ENCODE measurements at regions not wholly inside any gene's neighbourhood (a gene's known extent, or its start where the extent isn't known, plus 50 kb on each side); places are given as distances from the start of the nearest gene placed in this dataset.

DNA sequence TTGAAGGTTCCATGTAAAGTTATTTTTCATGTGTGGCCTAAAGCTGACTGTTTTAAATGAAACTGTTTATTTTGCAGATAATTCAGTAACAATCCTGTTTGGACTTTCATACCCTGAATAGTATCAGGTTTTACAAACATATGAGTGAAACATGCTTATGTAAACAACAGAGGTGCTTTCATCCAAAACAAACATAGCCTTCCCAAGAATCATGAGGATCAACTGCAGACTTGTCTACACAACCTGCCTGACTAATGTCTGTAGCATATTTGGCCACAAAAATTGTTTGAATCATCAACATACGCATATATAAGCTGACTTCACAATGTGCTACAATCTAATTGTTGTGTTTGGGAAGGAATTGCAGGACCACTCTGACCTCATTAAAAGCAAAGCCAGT lies 190.4 kb downstream of the DIPK2A start:
- no peak overlapping the region for H3K4me3 Mint-ChIP-seq
- H3K27ac ChIP-seq (ENCODE audit: insufficient read length, low read depth, low read length): no peak overlapping the region

More for the DNA sequence above, 190.4 kb downstream of the DIPK2A start:
- no peak overlapping the region for H3K27ac Mint-ChIP-seq
- no peak overlapping the region for H2AFZ ChIP-seq (ENCODE audit: low read length)
- H4K20me1 ChIP-seq (ENCODE audit: control insufficient read depth, insufficient read depth, insufficient read length): no peaks in the 10 kb centered on the region
- no peaks in the 10 kb centered on the region for H3K23me2 ChIP-seq (ENCODE audit: insufficient read length, low read depth, low read length, poor library complexity, severe bottlenecking)
- no peak overlapping the region for H2BK15ac ChIP-seq (ENCODE audit: low read depth, low read length)
- H4K8ac ChIP-seq (replicated peaks; ENCODE audit: insufficient read length, low read depth, low read length): no peak overlapping the region
- H3K14ac ChIP-seq (ENCODE audit: insufficient read depth, low read length): no peak overlapping the region
- H3K4me1 ChIP-seq (ENCODE audit: insufficient read depth, low read length): no peaks in the 10 kb centered on the region
- H3K27me3 Mint-ChIP-seq (ENCODE audit: low read depth): no peaks in the 10 kb centered on the region; the same call in 1 of the 2 replicates
- no peak overlapping the region for H3K56ac ChIP-seq (ENCODE audit: insufficient read length, low read depth, low read length)
- no peak overlapping the region for H3K4ac ChIP-seq (ENCODE audit: low read depth, low read length)
- no peaks in the 10 kb centered on the region for H3K79me2 ChIP-seq (ENCODE audit: insufficient read depth, low read length)
- H3K23ac ChIP-seq (ENCODE audit: insufficient read length, low read depth, low read length): no peak overlapping the region
- H3K9me3 ChIP-seq (ENCODE audit: control insufficient read depth, low read depth, low read length): no peaks in the 10 kb centered on the region
- TF ChIP-seq, protein P1, sequence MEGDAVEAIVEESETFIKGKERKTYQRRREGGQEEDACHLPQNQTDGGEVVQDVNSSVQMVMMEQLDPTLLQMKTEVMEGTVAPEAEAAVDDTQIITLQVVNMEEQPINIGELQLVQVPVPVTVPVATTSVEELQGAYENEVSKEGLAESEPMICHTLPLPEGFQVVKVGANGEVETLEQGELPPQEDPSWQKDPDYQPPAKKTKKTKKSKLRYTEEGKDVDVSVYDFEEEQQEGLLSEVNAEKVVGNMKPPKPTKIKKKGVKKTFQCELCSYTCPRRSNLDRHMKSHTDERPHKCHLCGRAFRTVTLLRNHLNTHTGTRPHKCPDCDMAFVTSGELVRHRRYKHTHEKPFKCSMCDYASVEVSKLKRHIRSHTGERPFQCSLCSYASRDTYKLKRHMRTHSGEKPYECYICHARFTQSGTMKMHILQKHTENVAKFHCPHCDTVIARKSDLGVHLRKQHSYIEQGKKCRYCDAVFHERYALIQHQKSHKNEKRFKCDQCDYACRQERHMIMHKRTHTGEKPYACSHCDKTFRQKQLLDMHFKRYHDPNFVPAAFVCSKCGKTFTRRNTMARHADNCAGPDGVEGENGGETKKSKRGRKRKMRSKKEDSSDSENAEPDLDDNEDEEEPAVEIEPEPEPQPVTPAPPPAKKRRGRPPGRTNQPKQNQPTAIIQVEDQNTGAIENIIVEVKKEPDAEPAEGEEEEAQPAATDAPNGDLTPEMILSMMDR (conservative IDR thresholded peaks at IDR 0.05): no peak
- H3K4me1 Mint-ChIP-seq: no peaks in the 10 kb centered on the region
- no peak overlapping the region for H2BK120ac ChIP-seq (ENCODE audit: low read depth, low read length, poor library complexity, severe bottlenecking)
- H2AK5ac ChIP-seq (ENCODE audit: insufficient read length, low read length): no peak overlapping the region
- no peak overlapping the region for H2BK5ac ChIP-seq (ENCODE audit: insufficient read length, low read length)
- H2BK20ac ChIP-seq (ENCODE audit: low read depth, low read length, poor library complexity, severe bottlenecking): no peak overlapping the region
- no peak overlapping the region for H3T11ph ChIP-seq (ENCODE audit: low read length)
- WGBS (ENCODE audit: extremely low coverage, insufficient read length, low lambda C conversion rate): no CpG with 5 or more reads among the region's 1 CpG
- H3K27me3 ChIP-seq (ENCODE audit: insufficient read depth, low read length): no peaks in the 10 kb centered on the region
- no peak overlapping the region for H2BK12ac ChIP-seq (ENCODE audit: insufficient read length, low read depth, low read length)
- H3K9ac ChIP-seq (ENCODE audit: extremely low read depth, insufficient read length, low read length): no peak overlapping the region
- H4K5ac ChIP-seq (ENCODE audit: insufficient read length, low read depth, low read length): no peak overlapping the region
- peaks cover 10 to 16% of the 10 kb centered on the region in 2 experiments for H3K9me3 Mint-ChIP-seq
- H3K18ac ChIP-seq (ENCODE audit: insufficient read length, low read depth, low read length): no peak overlapping the region
- H3K4me2 ChIP-seq (ENCODE audit: insufficient read depth, insufficient read length, low read length): no peak overlapping the region
- H4K91ac ChIP-seq (ENCODE audit: insufficient read length, low read depth, low read length): no peak overlapping the region
- H3K79me1 ChIP-seq (ENCODE audit: insufficient read depth, low read depth, low read length, poor library complexity, severe bottlenecking): no peaks in the 10 kb centered on the region
- no peak for DNase-seq
- H3K36me3 Mint-ChIP-seq (ENCODE audit: insufficient read depth in 1 of 3, low read depth in 3 of 3): peaks cover 0 to 17% (median 3%) of the 10 kb centered on the region in 3 experiments; a peak in 3 of 7 replicates

Measured in H9 (cell line).